ENCODE measurements at regions not wholly inside any gene's neighbourhood (a gene's known extent, or its start where the extent isn't known, plus 50 kb on each side); places are given as distances from the start of the nearest gene placed in this dataset.

- H3K36me3 ChIP-seq (ENCODE audit: low read depth, low read length): no peaks in the 10 kb centered on the region
- no TSS peak for BruUV-seq (replicated peaks)
- CTCF ChIA-PET: no interaction called here
Measured at GRCh38 chr16:35149550-35149949, 1690.1 kb downstream of the TP53TG3F start.

GRCh38 chr16:35150805-35151312 is 1691.4 kb downstream of the TP53TG3F start:
- intact Hi-C loops (cut with micrococcal nuclease): no loop called here
- BruUV-seq (replicated peaks): no TSS peak
- Histone ChIP-seq H3K27me3 (ENCODE audit: low read length) (no peaks in the 10 kb centered on the region), H3K36me3 (ENCODE audit: low read depth, low read length) (no peaks in the 10 kb centered on the region), H3F3A (ENCODE audit: low read length, unreplicated experiment) (no peaks in the 10 kb centered on the region), H4K20me1 (ENCODE audit: low read length) (no peaks in the 10 kb centered on the region), H3K79me2 (ENCODE audit: low read length) (no peaks in the 10 kb centered on the region), H3K27ac (ENCODE audit: low read length) (no peak overlapping the region), H3K4me1 (ENCODE audit: insufficient read depth, low read length) (no peaks in the 10 kb centered on the region), H3K9ac (ENCODE audit: low read length) (no peak overlapping the region), H2AFZ (ENCODE audit: low read length) (no peak overlapping the region), H3K4me2 (ENCODE audit: low read length) (no peak overlapping the region), H3K4me3 (ENCODE audit: low read length) (no peak overlapping the region), H3K9me3 (ENCODE audit: low read length) (no peaks in the 10 kb centered on the region), H3K9me2 (replicated peaks; ENCODE audit: low read length) (no peaks in the 10 kb centered on the region)
- TF ChIP-seq EZH2 (IDR thresholded peaks at IDR 0.05; ENCODE audit: low read length, unreplicated experiment) (no peak), EZH2phosphoT487 (IDR thresholded peaks at IDR 0.05; ENCODE audit: borderline replicate concordance, low read length) (no peak), CTCF (conservative IDR thresholded peaks at IDR 0.05; ENCODE audit: low read depth, low read length) (no peak)
- DNase-seq (no peak), ATAC-seq (no peak)
- CTCF ChIA-PET: no interaction called here
- POLR2A ChIA-PET (ENCODE audit: unreplicated experiment): no interaction called here

More at GRCh38 chr16:35149550-35149949, 1690.1 kb downstream of the TP53TG3F start:
- no peaks in the 10 kb centered on the region for H4K20me1 ChIP-seq (ENCODE audit: low read length)
- H2AFZ ChIP-seq (ENCODE audit: low read length): no peak overlapping the region
- no peak overlapping the region for H3K4me3 ChIP-seq (ENCODE audit: low read length)
- no peaks in the 10 kb centered on the region for H3K4me1 ChIP-seq (ENCODE audit: insufficient read depth, low read length)
- H3K9me3 ChIP-seq (ENCODE audit: low read length): no peaks in the 10 kb centered on the region
- no peak overlapping the region for H3K4me2 ChIP-seq (ENCODE audit: low read length)
- no peak overlapping the region for H3K27ac ChIP-seq (ENCODE audit: low read length)
- TF ChIP-seq CTCF (conservative IDR thresholded peaks at IDR 0.05; ENCODE audit: low read depth, low read length): no peak
- TF ChIP-seq EZH2 (IDR thresholded peaks at IDR 0.05; ENCODE audit: low read length, unreplicated experiment): no peak
- no peak for TF ChIP-seq EZH2phosphoT487 (IDR thresholded peaks at IDR 0.05; ENCODE audit: borderline replicate concordance, low read length)
- no peaks in the 10 kb centered on the region for H3K79me2 ChIP-seq (ENCODE audit: low read length)
- no peaks in the 10 kb centered on the region for H3F3A ChIP-seq (ENCODE audit: low read length, unreplicated experiment)
- no peaks in the 10 kb centered on the region for H3K9me2 ChIP-seq (replicated peaks; ENCODE audit: low read length)
- H3K9ac ChIP-seq (ENCODE audit: low read length): no peak overlapping the region
- H3K27me3 ChIP-seq (ENCODE audit: low read length): no peaks in the 10 kb centered on the region
- POLR2A ChIA-PET (ENCODE audit: unreplicated experiment): no interaction called here
- DNase-seq (no peak), ATAC-seq (no peak)
- intact Hi-C loops (cut with micrococcal nuclease): no loop called here

GRCh38 chr16:35152067-35152627 is 1692.7 kb downstream of the TP53TG3F start:
- no TSS peak for BruUV-seq (replicated peaks)
- intact Hi-C loops (cut with micrococcal nuclease): no loop called here
- Histone ChIP-seq H2AFZ (ENCODE audit: low read length) (no peak overlapping the region), H3K27ac (ENCODE audit: low read length) (no peak overlapping the region), H3K9me2 (replicated peaks; ENCODE audit: low read length) (no peaks in the 10 kb centered on the region), H3F3A (ENCODE audit: low read length, unreplicated experiment) (no peaks in the 10 kb centered on the region), H3K4me3 (ENCODE audit: low read length) (no peak overlapping the region), H3K9ac (ENCODE audit: low read length) (no peak overlapping the region), H3K4me1 (ENCODE audit: insufficient read depth, low read length) (no peaks in the 10 kb centered on the region), H3K27me3 (ENCODE audit: low read length) (no peaks in the 10 kb centered on the region), H3K36me3 (ENCODE audit: low read depth, low read length) (no peaks in the 10 kb centered on the region), H3K9me3 (ENCODE audit: low read length) (no peaks in the 10 kb centered on the region), H3K4me2 (ENCODE audit: low read length) (no peak overlapping the region), H4K20me1 (ENCODE audit: low read length) (no peaks in the 10 kb centered on the region), H3K79me2 (ENCODE audit: low read length) (no peaks in the 10 kb centered on the region)
- DNase-seq (no peak), ATAC-seq (no peak)
- CTCF ChIA-PET: no interaction called here
- POLR2A ChIA-PET (ENCODE audit: unreplicated experiment): no interaction called here
- no peak for TF ChIP-seq CTCF (conservative IDR thresholded peaks at IDR 0.05; ENCODE audit: low read depth, low read length)
- TF ChIP-seq EZH2 (IDR thresholded peaks at IDR 0.05; ENCODE audit: low read length, unreplicated experiment): no peak
- TF ChIP-seq EZH2phosphoT487 (IDR thresholded peaks at IDR 0.05; ENCODE audit: borderline replicate concordance, low read length): no peak

Measured in PC-3 (cell line).